ENCODE measurements at regions not wholly inside any gene's neighbourhood (a gene's known extent, or its start where the extent isn't known, plus 50 kb on each side); places are given as distances from the start of the nearest gene placed in this dataset.

DNA sequence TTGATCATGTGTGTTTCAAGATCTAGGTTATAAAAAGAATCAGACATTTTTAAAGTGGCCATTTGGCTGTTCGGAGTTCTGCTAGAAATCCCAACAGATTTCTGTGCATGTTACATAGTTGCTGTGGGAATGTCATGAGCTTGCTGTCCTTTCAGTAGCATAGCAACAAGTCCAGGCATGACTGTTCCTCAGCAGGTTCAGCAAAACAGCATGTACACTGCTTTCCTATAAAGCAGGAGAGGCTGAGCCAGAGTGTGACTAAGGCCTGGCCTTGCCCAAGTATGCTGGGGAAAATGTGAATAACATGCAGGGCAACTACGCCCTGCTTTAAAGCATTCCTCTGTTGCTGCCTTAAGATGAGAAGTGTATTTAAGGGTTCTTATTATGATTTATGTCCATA lies 217.1 kb upstream of the SMIM31 start:
- no peaks in the 10 kb centered on the region for H4K20me1 ChIP-seq (ENCODE audit: insufficient read depth, low read length)
- no peaks in the 10 kb centered on the region for H3F3A ChIP-seq (ENCODE audit: insufficient read depth, low read length)
- TF ChIP-seq EZH2 (optimal IDR thresholded peaks at IDR 0.05; ENCODE audit: low read depth, low read length) (no peak), EZH2phosphoT487 (IDR thresholded peaks at IDR 0.05; ENCODE audit: low read length) (no peak)
- TF ChIP-seq, protein P1, sequence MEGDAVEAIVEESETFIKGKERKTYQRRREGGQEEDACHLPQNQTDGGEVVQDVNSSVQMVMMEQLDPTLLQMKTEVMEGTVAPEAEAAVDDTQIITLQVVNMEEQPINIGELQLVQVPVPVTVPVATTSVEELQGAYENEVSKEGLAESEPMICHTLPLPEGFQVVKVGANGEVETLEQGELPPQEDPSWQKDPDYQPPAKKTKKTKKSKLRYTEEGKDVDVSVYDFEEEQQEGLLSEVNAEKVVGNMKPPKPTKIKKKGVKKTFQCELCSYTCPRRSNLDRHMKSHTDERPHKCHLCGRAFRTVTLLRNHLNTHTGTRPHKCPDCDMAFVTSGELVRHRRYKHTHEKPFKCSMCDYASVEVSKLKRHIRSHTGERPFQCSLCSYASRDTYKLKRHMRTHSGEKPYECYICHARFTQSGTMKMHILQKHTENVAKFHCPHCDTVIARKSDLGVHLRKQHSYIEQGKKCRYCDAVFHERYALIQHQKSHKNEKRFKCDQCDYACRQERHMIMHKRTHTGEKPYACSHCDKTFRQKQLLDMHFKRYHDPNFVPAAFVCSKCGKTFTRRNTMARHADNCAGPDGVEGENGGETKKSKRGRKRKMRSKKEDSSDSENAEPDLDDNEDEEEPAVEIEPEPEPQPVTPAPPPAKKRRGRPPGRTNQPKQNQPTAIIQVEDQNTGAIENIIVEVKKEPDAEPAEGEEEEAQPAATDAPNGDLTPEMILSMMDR (IDR thresholded peaks at IDR 0.05; ENCODE audit: low read length): no peak
- H3K9me3 ChIP-seq (replicated peaks; ENCODE audit: insufficient read depth, low read length): no peaks in the 10 kb centered on the region
- H3K36me3 ChIP-seq (replicated peaks; ENCODE audit: insufficient read depth, low read length): no peaks in the 10 kb centered on the region
- no peaks in the 10 kb centered on the region for H3K79me2 ChIP-seq (ENCODE audit: low read length)
- no peaks in the 10 kb centered on the region for H3K27me3 ChIP-seq (replicated peaks; ENCODE audit: insufficient read depth, low read length)
- no peak overlapping the region for H3K9ac ChIP-seq (ENCODE audit: low read length)
- H3K4me3 ChIP-seq (ENCODE audit: low read length): no peak overlapping the region
- no peak overlapping the region for H2AFZ ChIP-seq (ENCODE audit: low read length)
- no peak overlapping the region for H3K4me2 ChIP-seq (ENCODE audit: low read depth, low read length)
- H3K27ac ChIP-seq (ENCODE audit: low read length): no peak overlapping the region
- no peak for DNase-seq
- no peaks in the 10 kb centered on the region for H3K4me1 ChIP-seq (ENCODE audit: low read length)
- H3K9me2 ChIP-seq (replicated peaks; ENCODE audit: insufficient read depth, low read length): no peaks in the 10 kb centered on the region

- H3K27me3 ChIP-seq (replicated peaks; ENCODE audit: insufficient read depth, low read length): no peaks in the 10 kb centered on the region
- TF ChIP-seq EZH2phosphoT487 (IDR thresholded peaks at IDR 0.05; ENCODE audit: low read length) (no peak), EZH2 (optimal IDR thresholded peaks at IDR 0.05; ENCODE audit: low read depth, low read length) (no peak)
- TF ChIP-seq, protein P1 (IDR thresholded peaks at IDR 0.05; ENCODE audit: low read length): no peak
- no peaks in the 10 kb centered on the region for H3K79me2 ChIP-seq (ENCODE audit: low read length)
- H2AFZ ChIP-seq (ENCODE audit: low read length): no peak overlapping the region
- H3K9me3 ChIP-seq (replicated peaks; ENCODE audit: insufficient read depth, low read length): no peaks in the 10 kb centered on the region
- H3F3A ChIP-seq (ENCODE audit: insufficient read depth, low read length): no peaks in the 10 kb centered on the region
- DNase-seq: no peak
- no peak overlapping the region for H3K27ac ChIP-seq (ENCODE audit: low read length)
- H3K4me1 ChIP-seq (ENCODE audit: low read length): no peaks in the 10 kb centered on the region
- H3K4me2 ChIP-seq (ENCODE audit: low read depth, low read length): no peak overlapping the region
- no peaks in the 10 kb centered on the region for H4K20me1 ChIP-seq (ENCODE audit: insufficient read depth, low read length)
- H3K9ac ChIP-seq (ENCODE audit: low read length): no peak overlapping the region
- H3K36me3 ChIP-seq (replicated peaks; ENCODE audit: insufficient read depth, low read length): no peaks in the 10 kb centered on the region
- H3K9me2 ChIP-seq (replicated peaks; ENCODE audit: insufficient read depth, low read length): no peaks in the 10 kb centered on the region
- H3K4me3 ChIP-seq (ENCODE audit: low read length): no peak overlapping the region
Observed at GRCh38 chr4:164538097-164538496, 215.8 kb upstream of the SMIM31 start.

GRCh38 chr4:164540987-164541386 lies 212.9 kb upstream of the SMIM31 start:
- no peak for DNase-seq
- Histone ChIP-seq H3K4me3 (ENCODE audit: low read length) (no peak overlapping the region), H3K4me2 (ENCODE audit: low read depth, low read length) (no peak overlapping the region), H3K27me3 (replicated peaks; ENCODE audit: insufficient read depth, low read length) (no peaks in the 10 kb centered on the region), H4K20me1 (ENCODE audit: insufficient read depth, low read length) (no peaks in the 10 kb centered on the region), H2AFZ (ENCODE audit: low read length) (no peak overlapping the region), H3K27ac (ENCODE audit: low read length) (no peak overlapping the region), H3K9ac (ENCODE audit: low read length) (no peak overlapping the region), H3K9me3 (replicated peaks; ENCODE audit: insufficient read depth, low read length) (no peaks in the 10 kb centered on the region), H3K36me3 (replicated peaks; ENCODE audit: insufficient read depth, low read length) (no peaks in the 10 kb centered on the region), H3K4me1 (ENCODE audit: low read length) (no peaks in the 10 kb centered on the region), H3K79me2 (ENCODE audit: low read length) (no peaks in the 10 kb centered on the region), H3F3A (ENCODE audit: insufficient read depth, low read length) (no peaks in the 10 kb centered on the region), H3K9me2 (replicated peaks; ENCODE audit: insufficient read depth, low read length) (no peaks in the 10 kb centered on the region)
- no peak for TF ChIP-seq EZH2 (optimal IDR thresholded peaks at IDR 0.05; ENCODE audit: low read depth, low read length)

DNA sequence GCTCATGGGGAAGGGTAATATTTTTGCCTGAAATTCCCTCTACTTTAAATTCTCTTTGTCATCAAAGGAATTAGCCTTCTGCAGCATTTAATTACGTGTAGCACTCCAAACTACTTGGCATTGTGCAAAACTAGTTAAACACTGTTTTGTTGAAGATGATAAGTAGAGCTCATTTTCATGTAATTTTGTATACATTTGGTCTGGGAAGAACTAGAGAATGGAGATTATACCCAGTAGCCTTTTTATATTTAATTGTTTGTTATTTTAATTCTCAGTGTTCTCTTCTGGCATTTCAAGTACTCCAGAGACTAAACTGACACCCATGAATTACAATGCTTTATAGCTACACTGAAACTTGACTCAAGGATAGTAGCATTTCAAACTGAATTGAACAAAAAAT lies 211.5 kb upstream of the SMIM31 start:
- Histone ChIP-seq H3K9me3 (replicated peaks; ENCODE audit: insufficient read depth, low read length) (no peaks in the 10 kb centered on the region), H3K27me3 (replicated peaks; ENCODE audit: insufficient read depth, low read length) (no peaks in the 10 kb centered on the region), H3K9ac (ENCODE audit: low read length) (no peak overlapping the region), H3K79me2 (ENCODE audit: low read length) (no peaks in the 10 kb centered on the region), H3F3A (ENCODE audit: insufficient read depth, low read length) (no peaks in the 10 kb centered on the region), H3K27ac (ENCODE audit: low read length) (no peak overlapping the region), H3K4me2 (ENCODE audit: low read depth, low read length) (no peak overlapping the region), H4K20me1 (ENCODE audit: insufficient read depth, low read length) (no peaks in the 10 kb centered on the region), H3K4me1 (ENCODE audit: low read length) (no peaks in the 10 kb centered on the region), H3K36me3 (replicated peaks; ENCODE audit: insufficient read depth, low read length) (no peaks in the 10 kb centered on the region), H3K9me2 (replicated peaks; ENCODE audit: insufficient read depth, low read length) (no peaks in the 10 kb centered on the region), H2AFZ (ENCODE audit: low read length) (no peak overlapping the region), H3K4me3 (ENCODE audit: low read length) (no peak overlapping the region)
- TF ChIP-seq, protein P1 (IDR thresholded peaks at IDR 0.05; ENCODE audit: low read length): no peak
- TF ChIP-seq EZH2phosphoT487 (IDR thresholded peaks at IDR 0.05; ENCODE audit: low read length): no peak
- TF ChIP-seq EZH2 (optimal IDR thresholded peaks at IDR 0.05; ENCODE audit: low read depth, low read length): no peak
- no peak for DNase-seq
